ENCODE measurements at regions not wholly inside any gene's neighbourhood (a gene's known extent, or its start where the extent isn't known, plus 50 kb on each side); places are given as distances from the start of the nearest gene placed in this dataset.

- Histone ChIP-seq H3K4me3 (ENCODE audit: low read length in 2 of 2) (no peak overlapping the region), H3K9ac (ENCODE audit: low read depth in 1 of 2, low read length in 2 of 2) (no peak overlapping the region), H3K36me3 (ENCODE audit: control insufficient read depth in 2 of 2, insufficient read depth in 2 of 2, low read length in 2 of 2) (no peaks in the 10 kb centered on the region), H3K27ac (ENCODE audit: low read depth in 2 of 2, low read length in 2 of 2) (no peak overlapping the region), H3K4me1 (ENCODE audit: control insufficient read depth in 2 of 2, insufficient read depth in 2 of 2, low read length in 2 of 2) (no peaks in the 10 kb centered on the region), H3K27me3 (ENCODE audit: control insufficient read depth in 2 of 2, insufficient read depth in 2 of 2, low read length in 2 of 2) (no peaks in the 10 kb centered on the region), H3K9me3 (ENCODE audit: control insufficient read depth in 2 of 2, low read length in 2 of 2) (no peaks in the 10 kb centered on the region)
These were observed 1216.0 kb upstream of the PIK3C3 start for GRCh38 chr18:40739029-40739428.

- Histone ChIP-seq H3K4me1 (ENCODE audit: control insufficient read depth in 2 of 2, insufficient read depth in 2 of 2, low read length in 2 of 2) (no peaks in the 10 kb centered on the region), H3K4me3 (ENCODE audit: low read length in 2 of 2) (no peak overlapping the region), H3K9me3 (ENCODE audit: control insufficient read depth in 2 of 2, low read length in 2 of 2) (no peaks in the 10 kb centered on the region), H3K9ac (ENCODE audit: low read depth in 1 of 2, low read length in 2 of 2) (no peak overlapping the region), H3K27ac (ENCODE audit: low read depth in 2 of 2, low read length in 2 of 2) (no peak overlapping the region), H3K27me3 (ENCODE audit: control insufficient read depth in 2 of 2, insufficient read depth in 2 of 2, low read length in 2 of 2) (no peaks in the 10 kb centered on the region), H3K36me3 (ENCODE audit: control insufficient read depth in 2 of 2, insufficient read depth in 2 of 2, low read length in 2 of 2) (no peaks in the 10 kb centered on the region)
These were observed 1216.6 kb upstream of the PIK3C3 start for GRCh38 chr18:40738321-40738880.

GRCh38 chr18:40708726-40709125 is 1246.3 kb upstream of the PIK3C3 start:
- H3K27me3 ChIP-seq (ENCODE audit: control insufficient read depth in 2 of 2, insufficient read depth in 2 of 2, low read length in 2 of 2): no peaks in the 10 kb centered on the region
- H3K36me3 ChIP-seq (ENCODE audit: control insufficient read depth in 2 of 2, insufficient read depth in 2 of 2, low read length in 2 of 2): no peaks in the 10 kb centered on the region
- no peak overlapping the region for H3K27ac ChIP-seq (ENCODE audit: low read depth in 2 of 2, low read length in 2 of 2)
- no peaks in the 10 kb centered on the region for H3K4me1 ChIP-seq (ENCODE audit: control insufficient read depth in 2 of 2, insufficient read depth in 2 of 2, low read length in 2 of 2)
- H3K9ac ChIP-seq (ENCODE audit: low read depth in 1 of 2, low read length in 2 of 2): no peak overlapping the region
- no peaks in the 10 kb centered on the region for H3K9me3 ChIP-seq (ENCODE audit: control insufficient read depth in 2 of 2, low read length in 2 of 2)
- no peak overlapping the region for H3K4me3 ChIP-seq (ENCODE audit: low read length in 2 of 2)

- no peak overlapping the region for H3K9ac ChIP-seq (ENCODE audit: low read depth in 1 of 2, low read length in 2 of 2)
- H3K4me1 ChIP-seq (ENCODE audit: control insufficient read depth in 2 of 2, insufficient read depth in 2 of 2, low read length in 2 of 2): no peaks in the 10 kb centered on the region
- no peaks in the 10 kb centered on the region for H3K9me3 ChIP-seq (ENCODE audit: control insufficient read depth in 2 of 2, low read length in 2 of 2)
- H3K36me3 ChIP-seq (ENCODE audit: control insufficient read depth in 2 of 2, insufficient read depth in 2 of 2, low read length in 2 of 2): no peaks in the 10 kb centered on the region
- H3K4me3 ChIP-seq (ENCODE audit: low read length in 2 of 2): no peak overlapping the region
- H3K27ac ChIP-seq (ENCODE audit: low read depth in 2 of 2, low read length in 2 of 2): no peak overlapping the region
- H3K27me3 ChIP-seq (ENCODE audit: control insufficient read depth in 2 of 2, insufficient read depth in 2 of 2, low read length in 2 of 2): no peaks in the 10 kb centered on the region
These were observed 1247.2 kb upstream of the PIK3C3 start for GRCh38 chr18:40707797-40708196.

- H3K27ac ChIP-seq (ENCODE audit: low read depth in 2 of 2, low read length in 2 of 2): no peak overlapping the region
- H3K9me3 ChIP-seq (ENCODE audit: control insufficient read depth in 2 of 2, low read length in 2 of 2): no peaks in the 10 kb centered on the region
- H3K27me3 ChIP-seq (ENCODE audit: control insufficient read depth in 2 of 2, insufficient read depth in 2 of 2, low read length in 2 of 2): no peaks in the 10 kb centered on the region
- no peaks in the 10 kb centered on the region for H3K36me3 ChIP-seq (ENCODE audit: control insufficient read depth in 2 of 2, insufficient read depth in 2 of 2, low read length in 2 of 2)
- no peak overlapping the region for H3K9ac ChIP-seq (ENCODE audit: low read depth in 1 of 2, low read length in 2 of 2)
- H3K4me3 ChIP-seq (ENCODE audit: low read length in 2 of 2): no peak overlapping the region
- H3K4me1 ChIP-seq (ENCODE audit: control insufficient read depth in 2 of 2, insufficient read depth in 2 of 2, low read length in 2 of 2): no peaks in the 10 kb centered on the region
These were observed 1256.9 kb upstream of the PIK3C3 start for GRCh38 chr18:40698129-40698528.

GRCh38 chr18:40695526-40695925 is 1259.5 kb upstream of the PIK3C3 start:
- no peaks in the 10 kb centered on the region for H3K36me3 ChIP-seq (ENCODE audit: control insufficient read depth in 2 of 2, insufficient read depth in 2 of 2, low read length in 2 of 2)
- H3K9ac ChIP-seq (ENCODE audit: low read depth in 1 of 2, low read length in 2 of 2): no peak overlapping the region
- H3K4me1 ChIP-seq (ENCODE audit: control insufficient read depth in 2 of 2, insufficient read depth in 2 of 2, low read length in 2 of 2): no peaks in the 10 kb centered on the region
- no peaks in the 10 kb centered on the region for H3K27me3 ChIP-seq (ENCODE audit: control insufficient read depth in 2 of 2, insufficient read depth in 2 of 2, low read length in 2 of 2)
- H3K9me3 ChIP-seq (ENCODE audit: control insufficient read depth in 2 of 2, low read length in 2 of 2): no peaks in the 10 kb centered on the region
- no peak overlapping the region for H3K4me3 ChIP-seq (ENCODE audit: low read length in 2 of 2)
- no peak overlapping the region for H3K27ac ChIP-seq (ENCODE audit: low read depth in 2 of 2, low read length in 2 of 2)

- Histone ChIP-seq H3K27ac (ENCODE audit: low read depth in 2 of 2, low read length in 2 of 2) (no peak overlapping the region), H3K36me3 (ENCODE audit: control insufficient read depth in 2 of 2, insufficient read depth in 2 of 2, low read length in 2 of 2) (no peaks in the 10 kb centered on the region), H3K4me1 (ENCODE audit: control insufficient read depth in 2 of 2, insufficient read depth in 2 of 2, low read length in 2 of 2) (no peaks in the 10 kb centered on the region), H3K4me3 (ENCODE audit: low read length in 2 of 2) (no peak overlapping the region), H3K9ac (ENCODE audit: low read depth in 1 of 2, low read length in 2 of 2) (no peak overlapping the region), H3K27me3 (ENCODE audit: control insufficient read depth in 2 of 2, insufficient read depth in 2 of 2, low read length in 2 of 2) (no peaks in the 10 kb centered on the region), H3K9me3 (ENCODE audit: control insufficient read depth in 2 of 2, low read length in 2 of 2) (no peaks in the 10 kb centered on the region)
These were observed 1262.2 kb upstream of the PIK3C3 start for GRCh38 chr18:40692871-40693270.

GRCh38 chr18:40690062-40690461 is 1265.0 kb upstream of the PIK3C3 start:
- H3K9me3 ChIP-seq (ENCODE audit: control insufficient read depth in 2 of 2, low read length in 2 of 2): no peaks in the 10 kb centered on the region
- H3K27ac ChIP-seq (ENCODE audit: low read depth in 2 of 2, low read length in 2 of 2): no peak overlapping the region
- no peak overlapping the region for H3K4me3 ChIP-seq (ENCODE audit: low read length in 2 of 2)
- H3K9ac ChIP-seq (ENCODE audit: low read depth in 1 of 2, low read length in 2 of 2): no peak overlapping the region
- no peaks in the 10 kb centered on the region for H3K27me3 ChIP-seq (ENCODE audit: control insufficient read depth in 2 of 2, insufficient read depth in 2 of 2, low read length in 2 of 2)
- no peaks in the 10 kb centered on the region for H3K36me3 ChIP-seq (ENCODE audit: control insufficient read depth in 2 of 2, insufficient read depth in 2 of 2, low read length in 2 of 2)
- no peaks in the 10 kb centered on the region for H3K4me1 ChIP-seq (ENCODE audit: control insufficient read depth in 2 of 2, insufficient read depth in 2 of 2, low read length in 2 of 2)

GRCh38 chr18:40687399-40687798 is 1267.6 kb upstream of the PIK3C3 start:
- Histone ChIP-seq H3K27ac (ENCODE audit: low read depth in 2 of 2, low read length in 2 of 2) (no peak overlapping the region), H3K9ac (ENCODE audit: low read depth in 1 of 2, low read length in 2 of 2) (no peak overlapping the region), H3K4me1 (ENCODE audit: control insufficient read depth in 2 of 2, insufficient read depth in 2 of 2, low read length in 2 of 2) (no peaks in the 10 kb centered on the region), H3K36me3 (ENCODE audit: control insufficient read depth in 2 of 2, insufficient read depth in 2 of 2, low read length in 2 of 2) (no peaks in the 10 kb centered on the region), H3K27me3 (ENCODE audit: control insufficient read depth in 2 of 2, insufficient read depth in 2 of 2, low read length in 2 of 2) (no peaks in the 10 kb centered on the region), H3K4me3 (ENCODE audit: low read length in 2 of 2) (no peak overlapping the region), H3K9me3 (ENCODE audit: control insufficient read depth in 2 of 2, low read length in 2 of 2) (no peaks in the 10 kb centered on the region)

GRCh38 chr18:40686836-40687235 is 1268.2 kb upstream of the PIK3C3 start:
- Histone ChIP-seq H3K4me3 (ENCODE audit: low read length in 2 of 2) (no peak overlapping the region), H3K4me1 (ENCODE audit: control insufficient read depth in 2 of 2, insufficient read depth in 2 of 2, low read length in 2 of 2) (no peaks in the 10 kb centered on the region), H3K9me3 (ENCODE audit: control insufficient read depth in 2 of 2, low read length in 2 of 2) (no peaks in the 10 kb centered on the region), H3K9ac (ENCODE audit: low read depth in 1 of 2, low read length in 2 of 2) (no peak overlapping the region), H3K27me3 (ENCODE audit: control insufficient read depth in 2 of 2, insufficient read depth in 2 of 2, low read length in 2 of 2) (no peaks in the 10 kb centered on the region), H3K36me3 (ENCODE audit: control insufficient read depth in 2 of 2, insufficient read depth in 2 of 2, low read length in 2 of 2) (no peaks in the 10 kb centered on the region), H3K27ac (ENCODE audit: low read depth in 2 of 2, low read length in 2 of 2) (no peak overlapping the region)

- Histone ChIP-seq H3K9ac (ENCODE audit: low read depth in 1 of 2, low read length in 2 of 2) (no peak overlapping the region), H3K27me3 (ENCODE audit: control insufficient read depth in 2 of 2, insufficient read depth in 2 of 2, low read length in 2 of 2) (no peaks in the 10 kb centered on the region), H3K27ac (ENCODE audit: low read depth in 2 of 2, low read length in 2 of 2) (no peak overlapping the region), H3K36me3 (ENCODE audit: control insufficient read depth in 2 of 2, insufficient read depth in 2 of 2, low read length in 2 of 2) (no peaks in the 10 kb centered on the region), H3K4me3 (ENCODE audit: low read length in 2 of 2) (no peak overlapping the region), H3K4me1 (ENCODE audit: control insufficient read depth in 2 of 2, insufficient read depth in 2 of 2, low read length in 2 of 2) (no peaks in the 10 kb centered on the region), H3K9me3 (ENCODE audit: control insufficient read depth in 2 of 2, low read length in 2 of 2) (no peaks in the 10 kb centered on the region)
These were observed 1269.8 kb upstream of the PIK3C3 start for GRCh38 chr18:40685219-40685618.
